ENCODE measurements at regions not wholly inside any gene's neighbourhood (a gene's known extent, or its start where the extent isn't known, plus 50 kb on each side); places are given as distances from the start of the nearest gene placed in this dataset.

- TF ChIP-seq CTCF (conservative IDR thresholded peaks at IDR 0.05 in 1 of 2, IDR thresholded peaks at IDR 0.05 in 1 of 2; ENCODE audit: extremely low read depth in 1 of 2, insufficient read depth in 1 of 2, low read depth in 1 of 2, low read length in 2 of 2) (no peak), EZH2 (IDR thresholded peaks at IDR 0.05; ENCODE audit: borderline replicate concordance, low read length) (no peak)
Observed at GRCh38 chr1:175873290-175873935, 130.0 kb upstream of the TNR start.
